RWPE2 (cell line): ENCODE measurements at regions not wholly inside any gene's neighbourhood (a gene's known extent, or its start where the extent isn't known, plus 50 kb on each side); places are given as distances from the start of the nearest gene placed in this dataset.

ENCODE experiments used
- ATAC-seq: fragments of 200-7000 bp; cut with Tn5 transposase; 3 replicates; pipeline ENCODE4 v1.9.1; 2021; ENCODE audit warnings: low read depth
- DNase-seq: peaks from one replicate; pipeline ENCODE4 v3.0.0-alpha.2; 2020; ENCODE audit warnings: low spot score
- H3K27ac ChIP-seq: fragments of 450-650 bp; 2 replicates; pipeline ENCODE4 v1.5.1; 2017; ENCODE audit warnings: mild to moderate bottlenecking; ENCODE audit not compliant: poor library complexity, severe bottlenecking
- H3K27me3 ChIP-seq: fragments of 250-450 bp; sonication (Bioruptor Pico); 2 replicates; pipeline ENCODE4 v1.5.1; 2021; ENCODE audit warnings: mild to moderate bottlenecking, moderate library complexity; ENCODE audit not compliant: insufficient read depth, poor library complexity, severe bottlenecking
- H3K36me3 ChIP-seq: fragments of 250-450 bp; sonication (Bioruptor Pico); 2 replicates; pipeline ENCODE4 v1.5.1; 2020; ENCODE audit warnings: low read depth, mild to moderate bottlenecking, moderate library complexity
- H3K4me1 ChIP-seq: fragments of 250-450 bp; sonication (Bioruptor Pico); 2 replicates; pipeline ENCODE4 v1.5.1; 2021; ENCODE audit warnings: mild to moderate bottlenecking, moderate library complexity; ENCODE audit not compliant: insufficient read depth, poor library complexity, severe bottlenecking
- H3K4me3 ChIP-seq: fragments of 250-450 bp; sonication (Bioruptor Pico); 2 replicates; pipeline ENCODE4 v1.5.1; 2021; ENCODE audit warnings: mild to moderate bottlenecking, moderate library complexity; ENCODE audit not compliant: severe bottlenecking
- H3K9me3 ChIP-seq: fragments of 250-450 bp; sonication (Bioruptor Pico); 2 replicates; pipeline ENCODE4 v1.5.1; 2021; ENCODE audit warnings: mild to moderate bottlenecking, moderate library complexity; ENCODE audit not compliant: severe bottlenecking
- TF ChIP-seq, protein P1 (sequence below): fragments of 450-650 bp; IDR thresholded peaks from one replicate; pipeline ENCODE4 v1.5.1; 2017; ENCODE audit warnings: mild to moderate bottlenecking, moderate library complexity; ENCODE audit not compliant: poor library complexity, severe bottlenecking

DNA sequence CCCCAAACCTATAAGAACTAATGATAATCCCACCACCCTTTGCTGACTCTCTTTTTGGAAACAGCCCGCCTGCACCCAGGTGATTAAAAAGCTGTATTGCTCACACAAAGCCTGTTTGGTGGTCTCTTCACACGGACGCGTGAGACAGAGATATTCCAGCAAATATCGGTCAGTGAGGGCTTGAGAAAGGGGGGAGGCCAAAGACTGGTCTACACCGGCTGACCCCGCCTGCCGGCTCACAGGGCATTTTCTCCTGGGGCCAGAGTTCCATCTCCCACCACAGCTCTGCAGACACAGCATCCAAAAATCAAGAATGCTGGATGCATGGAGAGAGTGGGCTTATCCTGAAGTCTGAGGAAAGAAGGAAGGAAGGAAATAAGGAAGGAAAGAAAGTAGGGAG, 176.0 kb downstream of the SHOX start:
- ATAC-seq, result no peak
- Histone ChIP-seq H3K4me3 (no peak overlapping the region), H3K4me1 (no peaks in the 10 kb centered on the region), H3K27me3 (no peaks in the 10 kb centered on the region), H3K9me3 (peaks cover 5% of the 10 kb centered on the region), H3K36me3 (no peaks in the 10 kb centered on the region), H3K27ac (no peak overlapping the region)
- no peak for DNase-seq
- TF ChIP-seq, protein P1, sequence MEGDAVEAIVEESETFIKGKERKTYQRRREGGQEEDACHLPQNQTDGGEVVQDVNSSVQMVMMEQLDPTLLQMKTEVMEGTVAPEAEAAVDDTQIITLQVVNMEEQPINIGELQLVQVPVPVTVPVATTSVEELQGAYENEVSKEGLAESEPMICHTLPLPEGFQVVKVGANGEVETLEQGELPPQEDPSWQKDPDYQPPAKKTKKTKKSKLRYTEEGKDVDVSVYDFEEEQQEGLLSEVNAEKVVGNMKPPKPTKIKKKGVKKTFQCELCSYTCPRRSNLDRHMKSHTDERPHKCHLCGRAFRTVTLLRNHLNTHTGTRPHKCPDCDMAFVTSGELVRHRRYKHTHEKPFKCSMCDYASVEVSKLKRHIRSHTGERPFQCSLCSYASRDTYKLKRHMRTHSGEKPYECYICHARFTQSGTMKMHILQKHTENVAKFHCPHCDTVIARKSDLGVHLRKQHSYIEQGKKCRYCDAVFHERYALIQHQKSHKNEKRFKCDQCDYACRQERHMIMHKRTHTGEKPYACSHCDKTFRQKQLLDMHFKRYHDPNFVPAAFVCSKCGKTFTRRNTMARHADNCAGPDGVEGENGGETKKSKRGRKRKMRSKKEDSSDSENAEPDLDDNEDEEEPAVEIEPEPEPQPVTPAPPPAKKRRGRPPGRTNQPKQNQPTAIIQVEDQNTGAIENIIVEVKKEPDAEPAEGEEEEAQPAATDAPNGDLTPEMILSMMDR, result no peak

DNA sequence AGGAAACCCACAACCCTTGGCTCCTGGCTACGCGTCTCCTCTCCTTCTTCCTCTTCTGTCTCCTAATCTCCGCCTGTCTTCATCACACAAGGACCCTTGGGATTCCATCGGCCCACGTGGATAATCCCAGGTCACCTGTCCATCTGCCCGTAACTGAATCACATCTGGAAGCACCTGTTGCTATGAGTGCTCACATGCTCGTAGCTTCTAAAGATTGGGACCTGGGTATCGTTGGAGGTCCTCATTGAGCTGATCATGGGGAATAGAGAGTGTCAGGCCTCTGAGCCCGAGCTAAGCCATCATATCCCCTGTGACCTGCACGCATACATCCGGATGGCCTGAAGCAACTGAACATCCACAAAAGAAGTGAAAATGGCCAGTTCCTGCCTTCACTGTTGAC, 175.4 kb downstream of the SHOX start:
- no peak overlapping the region for H3K27ac ChIP-seq
- H3K4me3 ChIP-seq, result no peak overlapping the region
- peaks cover 2% of the 10 kb centered on the region for H3K9me3 ChIP-seq
- H3K27me3 ChIP-seq, result no peaks in the 10 kb centered on the region
- DNase-seq (no peak), ATAC-seq (no peak)
- H3K36me3 ChIP-seq, result no peaks in the 10 kb centered on the region
- no peaks in the 10 kb centered on the region for H3K4me1 ChIP-seq
- TF ChIP-seq, protein P1, result no peak

DNA sequence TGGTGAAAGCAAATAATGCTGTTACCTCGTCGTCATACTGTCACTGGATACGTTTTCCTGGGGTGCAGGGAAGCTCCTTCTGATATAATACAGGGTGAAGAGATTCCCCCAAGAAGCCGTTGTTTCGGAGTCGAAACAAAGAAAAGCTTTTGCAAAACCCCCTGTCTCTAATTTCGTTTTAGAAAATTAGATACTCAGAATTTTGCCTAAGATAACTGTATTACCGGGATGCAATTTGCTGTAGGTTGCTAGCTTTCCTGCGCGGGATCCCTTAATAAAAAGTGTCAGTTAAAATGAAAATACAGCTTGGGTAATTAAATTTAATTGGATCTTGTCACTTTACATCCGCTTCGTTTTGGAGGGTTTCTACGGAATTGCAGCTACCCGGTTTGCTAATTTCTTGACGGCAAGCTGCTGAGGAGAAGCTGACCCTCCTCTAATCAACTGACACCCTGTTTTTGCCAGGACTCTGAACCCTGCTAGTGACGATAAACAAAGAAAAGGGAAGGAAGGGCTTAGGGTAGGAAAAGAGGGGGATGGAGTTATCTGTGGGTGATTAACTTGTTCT, 174.6 kb downstream of the SHOX start:
- Histone ChIP-seq H3K36me3 (no peaks in the 10 kb centered on the region), H3K4me1 (no peaks in the 10 kb centered on the region), H3K27ac (no peak overlapping the region), H3K9me3 (peaks cover 2% of the 10 kb centered on the region), H3K27me3 (no peaks in the 10 kb centered on the region), H3K4me3 (no peak overlapping the region)
- TF ChIP-seq, protein P1, result no peak
- DNase-seq (no peak), ATAC-seq (no peak)

DNA sequence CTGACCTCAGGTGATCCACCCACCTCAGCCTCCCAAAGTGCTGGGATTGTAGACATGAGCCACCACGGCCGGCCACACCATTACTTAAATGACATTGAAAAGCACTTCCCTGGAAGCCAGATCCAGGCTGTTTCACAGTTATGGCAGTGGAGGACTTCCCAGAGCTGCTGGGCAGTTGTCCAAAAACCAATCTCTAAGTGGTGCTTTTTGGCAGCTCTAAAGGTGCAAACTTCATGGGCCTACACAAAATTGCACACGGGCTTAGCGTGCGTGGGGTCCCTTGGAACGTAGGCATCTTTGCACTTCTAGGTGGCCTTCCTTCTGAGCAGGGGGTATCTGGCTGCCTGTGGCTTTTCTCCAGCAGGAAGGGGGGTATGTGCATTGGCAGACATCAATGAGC, 172.3 kb downstream of the SHOX start:
- TF ChIP-seq, protein P1, result no peak
- DNase-seq (no peak), ATAC-seq (no peak)
- Histone ChIP-seq H3K9me3 (peaks cover 15% of the 10 kb centered on the region), H3K27ac (no peak overlapping the region), H3K27me3 (no peaks in the 10 kb centered on the region), H3K4me1 (no peaks in the 10 kb centered on the region), H3K36me3 (no peaks in the 10 kb centered on the region), H3K4me3 (no peak overlapping the region)

DNA sequence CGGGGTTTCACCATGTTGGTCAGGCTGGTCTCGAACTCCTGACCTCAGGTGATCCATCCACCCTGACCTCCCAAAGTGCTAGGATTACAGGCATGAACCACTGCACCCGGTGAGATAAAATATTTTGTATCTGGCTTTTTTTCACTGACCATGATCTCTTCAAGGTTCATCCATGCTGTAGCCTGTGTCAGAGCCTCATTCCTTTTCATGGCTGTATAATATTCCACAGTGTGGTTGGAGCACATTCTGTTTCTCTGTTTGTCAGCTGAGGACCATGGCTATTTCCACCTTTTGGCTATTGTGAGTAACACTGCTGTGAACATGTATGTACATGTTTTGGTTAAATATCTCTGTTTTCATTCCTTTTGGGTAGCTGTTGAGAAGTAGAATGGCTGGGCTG, 169.2 kb downstream of the SHOX start:
- Histone ChIP-seq H3K9me3 (peaks cover 15% of the 10 kb centered on the region), H3K27me3 (no peaks in the 10 kb centered on the region), H3K4me1 (no peaks in the 10 kb centered on the region), H3K36me3 (no peaks in the 10 kb centered on the region), H3K4me3 (no peak overlapping the region), H3K27ac (no peak overlapping the region)
- no peak for ATAC-seq
- TF ChIP-seq, protein P1, result no peak
- no peak for DNase-seq
